Tibial artery (tissue), 4 donors: ENCODE measurements at regions not wholly inside any gene's neighbourhood (a gene's known extent, or its start where the extent isn't known, plus 50 kb on each side); places are given as distances from the start of the nearest gene placed in this dataset.

Source experiments
- DNase-seq, 2 donors: peaks; one replicate each; pipeline ENCODE4 v3.0.0-alpha.2; 2019
- H3K27ac ChIP-seq, 2 donors: fragments of 200-600 bp; sonication (generic) in 1 of 2; 1 replicate in 1 of 2; 2 replicates in 1 of 2; pipeline ENCODE4 v1.5.1; 2018 to 2019; ENCODE audit warnings: mild to moderate bottlenecking in 1 of 2
- H3K27me3 ChIP-seq, 2 donors: fragments of 200-600 bp; sonication (generic) in 1 of 2; one replicate each; pipeline versions ENCODE4 v1.5.1 to v1.6.0; 2016 to 2019
- H3K36me3 ChIP-seq, 3 donors: fragments of 200-600 bp; sonication (generic) in 2 of 3; one replicate each; pipeline ENCODE4 v1.5.1; 2016 to 2019; ENCODE audit warnings: mild to moderate bottlenecking in 2 of 3
- H3K4me1 ChIP-seq, 4 donors: fragments of 200-600 bp; sonication (generic) in 2 of 4; 1 replicate in 3 of 4; 2 replicates in 1 of 4; pipeline ENCODE4 v1.5.1; 2016 to 2019
- H3K4me3 ChIP-seq, 2 donors: fragments of 200-600 bp; sonication (generic) in 1 of 2; 1 replicate in 1 of 2; 2 replicates in 1 of 2; pipeline ENCODE4 v1.5.1; 2018 to 2019; ENCODE audit warnings: mild to moderate bottlenecking in 2 of 2
- H3K9me3 ChIP-seq, 3 donors: fragments of 200-600 bp; sonication (generic) in 1 of 3; one replicate each; pipeline ENCODE4 v1.5.1; 2016 to 2019
- CTCF ChIP-seq, 2 experiments: fragments of 200-600 bp in 1 of 2; fragments of 450-650 bp in 1 of 2; IDR thresholded peaks; one replicate each; pipeline ENCODE4 v1.5.1; 2017 to 2019; ENCODE audit warnings: antibody characterized with exemption in 2 of 2, mild to moderate bottlenecking in 1 of 2, moderate library complexity in 1 of 2
- intact Hi-C: fragments of 100-400 bp; cut with DNase I; formaldehyde crosslinking; loops from one replicate; pipeline ENCODE4 v1.15.0; 2023; ENCODE audit warnings: low total_unique reads

GRCh38 chr6:10128721-10129120 lies 286.2 kb downstream of the TFAP2A start:
- no peaks in the 10 kb centered on the region for H3K4me1 ChIP-seq
- no peaks in the 10 kb centered on the region for H3K9me3 ChIP-seq
- intact Hi-C loops: no loop called here
- no peak overlapping the region for H3K27ac ChIP-seq
- H3K4me3 ChIP-seq: no peak overlapping the region
- TF ChIP-seq CTCF (IDR thresholded peaks at IDR 0.05): no peak
- no peak for DNase-seq
- no peaks in the 10 kb centered on the region for H3K36me3 ChIP-seq
- H3K27me3 ChIP-seq: no peaks in the 10 kb centered on the region

- no peak overlapping the region for H3K4me3 ChIP-seq
- H3K4me1 ChIP-seq: no peaks in the 10 kb centered on the region
- TF ChIP-seq CTCF (IDR thresholded peaks at IDR 0.05): no peak
- H3K27me3 ChIP-seq: no peaks in the 10 kb centered on the region
- DNase-seq: no peak
- intact Hi-C loops: no loop called here
- no peak overlapping the region for H3K27ac ChIP-seq
- H3K9me3 ChIP-seq: no peaks in the 10 kb centered on the region
- H3K36me3 ChIP-seq: no peaks in the 10 kb centered on the region
Measured at GRCh38 chr6:10122164-10122563, 292.7 kb downstream of the TFAP2A start.

GRCh38 chr6:10112871-10113549 lies 301.9 kb downstream of the TFAP2A start:
- intact Hi-C loops: no loop called here
- Histone ChIP-seq H3K4me1 (peaks cover 0 to 4% (median 0%) of the 10 kb centered on the region in 4 donors), H3K36me3 (no peaks in the 10 kb centered on the region), H3K4me3 (no peak overlapping the region), H3K9me3 (no peaks in the 10 kb centered on the region), H3K27me3 (peaks cover 0 to 5% of the 10 kb centered on the region in 2 donors), H3K27ac (no peak overlapping the region)
- TF ChIP-seq CTCF (IDR thresholded peaks at IDR 0.05): no peak
- no peak for DNase-seq

- DNase-seq: no peak
- Histone ChIP-seq H3K27me3 (peaks cover 0 to 5% of the 10 kb centered on the region in 2 donors), H3K36me3 (no peaks in the 10 kb centered on the region), H3K4me1 (peaks cover 0 to 4% (median 0%) of the 10 kb centered on the region in 4 donors), H3K9me3 (no peaks in the 10 kb centered on the region), H3K4me3 (no peak overlapping the region), H3K27ac (no peak overlapping the region)
- intact Hi-C loops: no loop called here
- no peak for TF ChIP-seq CTCF (IDR thresholded peaks at IDR 0.05)
Measured at GRCh38 chr6:10111975-10112374, 302.9 kb downstream of the TFAP2A start.

GRCh38 chr6:10101551-10102252 lies 313.2 kb downstream of the TFAP2A start:
- Histone ChIP-seq H3K9me3 (no peaks in the 10 kb centered on the region), H3K27ac (no peak overlapping the region), H3K4me3 (no peak overlapping the region), H3K27me3 (no peaks in the 10 kb centered on the region), H3K4me1 (no peaks in the 10 kb centered on the region), H3K36me3 (no peaks in the 10 kb centered on the region)
- DNase-seq: no peak
- TF ChIP-seq CTCF (IDR thresholded peaks at IDR 0.05): no peak
- intact Hi-C loops: no loop called here
